ENCODE measurements at regions not wholly inside any gene's neighbourhood (a gene's known extent, or its start where the extent isn't known, plus 50 kb on each side); places are given as distances from the start of the nearest gene placed in this dataset.

DNA sequence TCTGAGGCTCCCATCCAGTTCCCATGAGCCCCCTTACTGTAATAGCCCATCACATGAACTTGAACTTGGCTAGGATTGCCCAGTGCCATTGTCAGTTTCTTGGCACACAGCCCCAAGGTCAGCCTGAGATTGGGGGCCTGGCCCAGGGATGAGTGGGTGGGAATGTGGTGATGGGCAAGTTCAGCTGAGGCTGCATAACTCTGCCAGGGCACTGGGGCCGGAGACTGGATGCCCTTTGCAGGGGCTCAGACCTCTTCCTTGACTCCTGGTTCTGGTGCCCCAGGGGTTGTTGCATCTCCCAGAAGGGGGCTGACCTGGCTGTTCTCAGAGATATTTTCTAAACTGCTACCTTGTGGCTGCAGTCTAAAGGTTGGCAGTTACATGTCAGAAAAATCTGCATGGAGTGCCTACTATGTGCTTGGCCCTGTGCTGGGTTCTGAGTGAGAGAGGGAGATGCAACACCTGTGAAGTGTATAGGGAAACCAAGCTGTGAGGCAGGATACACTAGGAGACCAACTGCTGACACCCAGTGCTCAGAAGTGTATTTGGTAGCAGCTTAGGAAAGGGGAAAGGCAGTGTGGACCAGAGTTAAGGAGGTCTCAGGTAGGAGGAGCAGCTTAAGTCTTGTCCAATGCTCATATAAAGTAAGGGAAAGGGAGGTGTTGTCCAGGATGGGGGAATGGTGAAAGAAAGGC, 74.8 kb upstream of the PRR23C start:
- intact Hi-C loops (cut with DNase I) = no loop called here
- no peak overlapping the region for H3K27ac ChIP-seq (ENCODE audit: low read depth in 1 of 2, low read length in 2 of 2)
- no peaks in the 10 kb centered on the region for H3K36me3 ChIP-seq (ENCODE audit: control insufficient read depth in 1 of 2, insufficient read depth in 2 of 2, low read length in 1 of 2)
- no peaks in the 10 kb centered on the region for H3K27me3 ChIP-seq (ENCODE audit: control insufficient read depth in 1 of 2, insufficient read depth in 2 of 2, low read length in 1 of 2)
- no peaks in the 10 kb centered on the region for H3K4me1 ChIP-seq (ENCODE audit: control insufficient read depth in 1 of 2, insufficient read depth in 2 of 2, low read length in 2 of 2)
- 77 to 84% methylated on average over 1 of the region's 1 CpG for WGBS, 2 donors
- H3K9me3 ChIP-seq (ENCODE audit: control insufficient read depth, low read length) = no peaks in the 10 kb centered on the region
- no peak overlapping the region for H3K4me3 ChIP-seq (ENCODE audit: low read length in 2 of 2)
- no peak for DNase-seq
- ATAC-seq (ENCODE audit: low FRiP score) = no peak

DNA sequence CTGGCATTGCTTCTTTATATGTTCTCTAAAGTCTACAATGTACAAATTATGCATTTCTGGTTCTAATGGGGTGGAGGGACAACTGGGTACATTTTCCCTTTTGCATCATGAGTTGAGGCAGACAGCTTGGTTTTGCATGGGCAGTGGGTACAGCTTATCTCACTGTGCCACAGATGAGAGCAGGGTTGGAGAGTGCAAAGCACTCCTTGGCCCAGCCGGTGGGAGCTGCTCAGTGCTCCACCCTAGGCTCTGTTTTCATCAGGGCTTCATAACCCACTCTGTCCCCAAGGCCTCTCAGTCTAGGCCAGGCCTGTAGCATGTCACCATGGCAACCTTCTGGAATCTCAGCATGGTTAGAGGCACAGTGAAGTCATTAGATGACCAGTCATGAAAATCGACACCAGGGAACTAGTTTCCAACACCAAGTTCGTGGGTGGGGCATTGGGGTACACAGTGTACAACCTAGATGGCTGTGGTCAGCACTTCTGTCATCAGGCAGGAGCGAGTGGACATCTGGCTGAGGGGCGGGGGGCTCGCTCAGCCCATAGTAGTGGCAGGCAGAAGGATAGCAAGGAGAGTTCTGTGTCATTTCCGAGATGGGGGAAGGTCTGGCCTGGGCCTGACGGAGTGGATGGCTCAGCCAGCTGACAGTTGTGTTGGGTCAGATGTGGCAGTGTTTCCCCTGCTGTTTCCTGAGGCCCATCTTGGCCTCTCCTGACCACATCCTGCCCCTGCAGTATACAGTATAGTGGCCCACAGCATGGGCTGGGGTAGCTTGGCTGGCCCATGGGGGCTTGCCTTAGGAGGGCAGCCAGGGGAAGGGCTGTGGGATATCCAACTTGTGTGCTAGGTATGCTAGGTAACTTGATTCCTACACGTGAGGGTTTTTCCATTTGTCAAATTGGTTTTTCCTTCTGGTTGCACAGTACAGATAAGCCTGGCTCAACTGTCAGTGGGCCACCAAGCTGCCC, 75.7 kb upstream of the PRR23C start:
- H3K4me1 ChIP-seq (ENCODE audit: control insufficient read depth in 1 of 2, insufficient read depth in 2 of 2, low read length in 2 of 2) = no peaks in the 10 kb centered on the region
- ATAC-seq (ENCODE audit: low FRiP score) (peak; percentile 39), DNase-seq (no peak)
- no peaks in the 10 kb centered on the region for H3K27me3 ChIP-seq (ENCODE audit: control insufficient read depth in 1 of 2, insufficient read depth in 2 of 2, low read length in 1 of 2)
- no peak overlapping the region for H3K4me3 ChIP-seq (ENCODE audit: low read length in 2 of 2)
- intact Hi-C loops (cut with DNase I) = no loop called here
- 52 to 54% methylated on average over 9 of the region's 9 CpGs for WGBS, 2 donors
- H3K36me3 ChIP-seq (ENCODE audit: control insufficient read depth in 1 of 2, insufficient read depth in 2 of 2, low read length in 1 of 2) = no peaks in the 10 kb centered on the region
- no peaks in the 10 kb centered on the region for H3K9me3 ChIP-seq (ENCODE audit: control insufficient read depth, low read length)
- no peak overlapping the region for H3K27ac ChIP-seq (ENCODE audit: low read depth in 1 of 2, low read length in 2 of 2)

DNA sequence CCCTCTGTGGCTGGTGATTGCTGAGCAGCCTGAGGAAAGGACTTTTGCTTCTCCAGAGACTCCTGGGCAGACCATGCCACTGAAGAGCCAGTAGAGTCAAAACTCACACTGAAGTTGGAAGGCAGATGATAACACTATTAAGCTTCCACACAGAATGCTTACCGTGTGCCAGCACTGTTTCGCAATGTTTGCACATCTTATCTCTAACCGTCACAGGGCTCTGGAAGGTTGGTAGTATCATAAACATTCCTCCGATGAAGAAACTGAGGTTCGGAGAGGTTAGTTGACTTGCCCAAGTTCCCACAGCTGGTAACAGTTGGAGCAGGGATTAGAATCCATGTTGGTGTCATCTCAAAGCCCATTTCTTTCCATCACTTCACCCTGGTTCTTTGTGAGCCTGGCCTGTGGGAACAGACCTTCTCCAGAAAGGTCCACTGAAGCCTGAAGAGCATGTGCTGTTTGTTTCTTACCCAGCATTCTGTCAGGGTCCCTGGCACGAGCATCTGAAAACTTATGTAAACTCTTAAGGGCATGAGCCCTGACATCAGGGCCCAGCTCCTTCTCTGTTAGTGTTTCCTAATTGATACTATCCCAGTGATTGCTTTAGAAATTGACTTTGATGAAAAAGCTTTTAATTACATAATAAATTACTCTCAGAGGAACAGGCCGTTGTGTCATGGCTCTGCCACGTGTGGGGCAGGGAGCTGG, 77.0 kb upstream of the PRR23C start:
- ATAC-seq (ENCODE audit: low FRiP score) (peak; percentile 15), DNase-seq (no peak)
- intact Hi-C loops (cut with DNase I) = no loop called here
- no peak overlapping the region for H3K4me3 ChIP-seq (ENCODE audit: low read length in 2 of 2)
- no peaks in the 10 kb centered on the region for H3K36me3 ChIP-seq (ENCODE audit: control insufficient read depth in 1 of 2, insufficient read depth in 2 of 2, low read length in 1 of 2)
- H3K27ac ChIP-seq (ENCODE audit: low read depth in 1 of 2, low read length in 2 of 2) = no peak overlapping the region
- WGBS, 2 donors = 37 to 49% methylated on average over 8 of the region's 8 CpGs
- no peaks in the 10 kb centered on the region for H3K27me3 ChIP-seq (ENCODE audit: control insufficient read depth in 1 of 2, insufficient read depth in 2 of 2, low read length in 1 of 2)
- H3K4me1 ChIP-seq (ENCODE audit: control insufficient read depth in 1 of 2, insufficient read depth in 2 of 2, low read length in 2 of 2) = no peaks in the 10 kb centered on the region
- H3K9me3 ChIP-seq (ENCODE audit: control insufficient read depth, low read length) = no peaks in the 10 kb centered on the region

DNA sequence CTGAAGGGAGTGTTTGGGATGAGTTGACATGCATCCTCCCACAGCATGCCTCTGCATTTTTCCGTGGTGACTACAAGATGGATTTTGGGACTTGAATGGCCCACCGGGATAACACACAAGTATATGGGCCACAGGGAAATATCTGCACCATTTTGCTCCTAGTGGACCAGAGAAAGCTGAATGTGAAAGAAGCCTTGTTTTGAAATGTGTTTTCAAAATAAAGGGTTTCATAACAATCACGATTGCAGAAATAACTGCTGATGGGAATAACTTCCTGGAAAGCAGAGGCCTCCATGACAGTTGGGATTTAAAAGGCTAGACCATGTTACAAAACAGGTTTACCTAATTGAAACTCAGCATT, 77.5 kb upstream of the PRR23C start:
- no peak for DNase-seq

DNA sequence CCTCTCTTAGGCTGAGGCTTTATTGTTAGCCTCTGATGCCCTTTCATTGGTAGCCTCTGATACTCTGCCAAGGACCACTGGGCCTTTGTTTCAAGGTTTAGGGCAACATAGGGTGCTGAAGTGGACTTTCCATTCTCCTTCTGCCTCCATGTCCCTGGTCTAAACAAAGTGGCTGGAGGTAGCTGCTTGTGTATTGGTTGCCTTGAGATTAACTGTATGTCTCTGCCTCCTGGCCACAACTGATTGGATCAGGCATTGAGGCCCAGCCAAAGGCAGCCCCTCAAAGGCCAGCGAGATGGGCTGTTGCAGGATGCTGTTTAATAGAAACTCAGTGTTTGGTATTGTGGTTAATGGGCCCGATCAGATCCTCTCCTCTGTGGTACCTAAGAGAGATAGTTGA, 77.9 kb upstream of the PRR23C start:
- Histone ChIP-seq H3K27me3 (ENCODE audit: control insufficient read depth in 1 of 2, insufficient read depth in 2 of 2, low read length in 1 of 2) (no peaks in the 10 kb centered on the region), H3K9me3 (ENCODE audit: control insufficient read depth, low read length) (no peaks in the 10 kb centered on the region), H3K4me1 (ENCODE audit: control insufficient read depth in 1 of 2, insufficient read depth in 2 of 2, low read length in 2 of 2) (no peaks in the 10 kb centered on the region), H3K27ac (ENCODE audit: low read depth in 1 of 2, low read length in 2 of 2) (no peak overlapping the region), H3K4me3 (ENCODE audit: low read length in 2 of 2) (no peak overlapping the region), H3K36me3 (ENCODE audit: control insufficient read depth in 1 of 2, insufficient read depth in 2 of 2, low read length in 1 of 2) (no peaks in the 10 kb centered on the region)
- intact Hi-C loops (cut with DNase I) = no loop called here
- no peak for DNase-seq
- WGBS, 2 donors = 91 to 94% methylated on average over 2 of the region's 2 CpGs
- ATAC-seq (ENCODE audit: low FRiP score) = no peak

More for the DNA sequence above, 77.5 kb upstream of the PRR23C start:
- Histone ChIP-seq H3K4me3 (ENCODE audit: low read length in 2 of 2) (no peak overlapping the region), H3K27ac (ENCODE audit: low read depth in 1 of 2, low read length in 2 of 2) (no peak overlapping the region), H3K9me3 (ENCODE audit: control insufficient read depth, low read length) (no peaks in the 10 kb centered on the region), H3K4me1 (ENCODE audit: control insufficient read depth in 1 of 2, insufficient read depth in 2 of 2, low read length in 2 of 2) (no peaks in the 10 kb centered on the region), H3K27me3 (ENCODE audit: control insufficient read depth in 1 of 2, insufficient read depth in 2 of 2, low read length in 1 of 2) (no peaks in the 10 kb centered on the region), H3K36me3 (ENCODE audit: control insufficient read depth in 1 of 2, insufficient read depth in 2 of 2, low read length in 1 of 2) (no peaks in the 10 kb centered on the region)
- 52 to 57% methylated on average over 3 of the region's 3 CpGs for WGBS, 2 donors
- intact Hi-C loops (cut with DNase I) = no loop called here
- no peak for ATAC-seq (ENCODE audit: low FRiP score)

DNA sequence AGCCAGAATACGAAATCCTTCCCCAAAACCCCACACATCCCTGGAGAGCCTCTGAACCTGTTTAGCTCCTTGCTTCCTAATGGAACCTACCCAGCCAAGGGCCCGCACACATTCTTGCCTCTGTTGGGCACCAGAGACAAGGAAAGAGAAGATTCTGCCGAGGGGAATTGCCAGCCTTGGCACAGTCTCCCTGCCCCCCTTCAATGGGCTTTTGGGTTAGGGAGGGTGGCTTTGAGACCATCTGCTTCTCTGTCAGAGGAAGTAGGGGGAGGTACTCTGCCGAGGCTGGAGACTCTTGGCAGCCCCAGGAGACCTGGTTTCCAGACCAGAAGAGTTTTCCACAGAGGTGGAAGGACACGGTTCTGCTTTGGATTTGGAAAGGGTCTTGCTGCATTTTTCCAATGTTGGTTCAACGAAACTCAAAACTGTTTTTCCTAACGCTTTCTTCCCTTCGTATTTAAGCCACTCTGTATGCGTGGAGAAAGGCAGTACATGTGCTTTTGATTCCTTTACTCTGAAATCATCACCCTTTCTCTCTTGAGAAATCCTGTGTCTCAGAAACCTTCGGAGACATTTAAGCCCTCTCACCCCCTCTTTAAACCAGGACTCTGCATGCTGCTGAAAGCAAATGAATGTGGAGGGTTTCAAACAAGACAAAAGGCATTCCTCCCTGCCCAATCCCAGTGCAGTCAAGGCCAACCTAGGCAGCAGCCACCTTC, 78.8 kb upstream of the PRR23C start:
- Histone ChIP-seq H3K36me3 (ENCODE audit: control insufficient read depth in 1 of 2, insufficient read depth in 2 of 2, low read length in 1 of 2) (no peaks in the 10 kb centered on the region), H3K9me3 (ENCODE audit: control insufficient read depth, low read length) (no peaks in the 10 kb centered on the region), H3K27ac (ENCODE audit: low read depth in 1 of 2, low read length in 2 of 2) (no peak overlapping the region), H3K27me3 (ENCODE audit: control insufficient read depth in 1 of 2, insufficient read depth in 2 of 2, low read length in 1 of 2) (no peaks in the 10 kb centered on the region), H3K4me3 (ENCODE audit: low read length in 2 of 2) (no peak overlapping the region), H3K4me1 (ENCODE audit: control insufficient read depth in 1 of 2, insufficient read depth in 2 of 2, low read length in 2 of 2) (no peaks in the 10 kb centered on the region)
- intact Hi-C loops (cut with DNase I) = no loop called here
- no peak for DNase-seq
- WGBS, 2 donors = 42 to 50% methylated on average over 10 of the region's 10 CpGs
- no peak for ATAC-seq (ENCODE audit: low FRiP score)

DNA sequence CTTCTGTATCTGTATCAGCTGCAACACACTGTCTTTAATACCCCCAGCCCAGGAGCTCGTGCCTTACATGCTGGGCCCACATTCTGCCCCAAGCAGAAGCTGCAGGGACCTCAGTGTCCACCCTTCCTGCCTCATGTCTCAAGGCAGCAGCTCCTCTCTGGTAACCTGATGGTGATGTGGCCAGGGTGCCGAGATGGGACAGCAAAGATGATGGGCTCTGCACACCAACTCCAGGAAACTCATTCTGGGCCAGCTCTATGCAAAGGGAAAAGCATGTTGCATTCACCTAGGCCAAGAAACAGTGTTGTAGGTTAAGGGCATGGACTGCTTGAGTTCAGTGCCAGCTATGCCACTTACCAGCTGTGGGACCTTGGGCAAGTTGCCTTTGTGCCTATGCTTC, 79.5 kb upstream of the PRR23C start:
- no peak overlapping the region for H3K4me3 ChIP-seq (ENCODE audit: low read length in 2 of 2)
- H3K27ac ChIP-seq (ENCODE audit: low read depth in 1 of 2, low read length in 2 of 2) = no peak overlapping the region
- 78 to 84% methylated on average over 2 of the region's 2 CpGs for WGBS, 2 donors
- no peaks in the 10 kb centered on the region for H3K9me3 ChIP-seq (ENCODE audit: control insufficient read depth, low read length)
- ATAC-seq (ENCODE audit: low FRiP score) (no peak), DNase-seq (no peak)
- no peaks in the 10 kb centered on the region for H3K27me3 ChIP-seq (ENCODE audit: control insufficient read depth in 1 of 2, insufficient read depth in 2 of 2, low read length in 1 of 2)
- intact Hi-C loops (cut with DNase I) = no loop called here
- H3K36me3 ChIP-seq (ENCODE audit: control insufficient read depth in 1 of 2, insufficient read depth in 2 of 2, low read length in 1 of 2) = no peaks in the 10 kb centered on the region
- H3K4me1 ChIP-seq (ENCODE audit: control insufficient read depth in 1 of 2, insufficient read depth in 2 of 2, low read length in 2 of 2) = no peaks in the 10 kb centered on the region

DNA sequence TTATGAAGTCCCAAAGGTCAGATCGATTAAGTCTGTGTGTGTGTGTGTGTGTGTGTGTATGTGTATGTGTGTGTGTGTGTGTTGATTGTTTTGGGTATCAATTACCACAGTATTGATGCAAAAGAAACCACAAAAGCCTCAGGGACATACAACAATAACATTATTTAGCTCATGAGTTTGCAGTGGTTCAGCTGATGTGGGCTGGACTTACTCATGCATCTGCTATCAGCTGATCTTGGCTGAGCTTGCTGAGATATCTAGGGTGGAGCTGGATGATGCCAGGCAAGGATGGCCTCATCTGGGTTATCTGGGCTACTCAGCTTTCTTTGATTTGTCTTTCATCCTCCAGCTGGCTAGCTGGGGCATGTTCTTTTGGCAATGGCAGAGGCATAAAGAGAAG, 82.4 kb upstream of the PRR23C start:
- Histone ChIP-seq H3K4me3 (ENCODE audit: low read length in 2 of 2) (no peak overlapping the region), H3K4me1 (ENCODE audit: control insufficient read depth in 1 of 2, insufficient read depth in 2 of 2, low read length in 2 of 2) (no peaks in the 10 kb centered on the region), H3K27ac (ENCODE audit: low read depth in 1 of 2, low read length in 2 of 2) (no peak overlapping the region), H3K9me3 (ENCODE audit: control insufficient read depth, low read length) (no peaks in the 10 kb centered on the region), H3K27me3 (ENCODE audit: control insufficient read depth in 1 of 2, insufficient read depth in 2 of 2, low read length in 1 of 2) (no peaks in the 10 kb centered on the region), H3K36me3 (ENCODE audit: control insufficient read depth in 1 of 2, insufficient read depth in 2 of 2, low read length in 1 of 2) (no peaks in the 10 kb centered on the region)
- DNase-seq = no peak
- ATAC-seq (ENCODE audit: low FRiP score) = no peak
- 92 to 100% methylated on average over 1 of the region's 1 CpG for WGBS, 2 donors
- intact Hi-C loops (cut with DNase I) = no loop called here
